Renal pelvis (tissue), 1 donor: ENCODE measurements at regions not wholly inside any gene's neighbourhood (a gene's known extent, or its start where the extent isn't known, plus 50 kb on each side); places are given as distances from the start of the nearest gene placed in this dataset.
A peak's percentile ranks its signal among the peaks of the same experiment; 100 is the strongest.
"Not testable (repeated sequence)": the region's sequence is repeated elsewhere in the genome, so short reads cannot be mapped to it uniquely, and the experiment has no call there.

Experiments used
- DNase-seq: peaks from one replicate; pipeline ENCODE4 v3.0.0-alpha.2; 2013

GRCh38 chr17:63019138-63019873, 53.3 kb downstream of the TANC2 start:
- DNase-seq: no peak

- DNase-seq: no peak
Observed at GRCh38 chr17:63022567-63022966, 56.5 kb downstream of the TANC2 start.

GRCh38 chr17:63023049-63023448, 57.0 kb downstream of the TANC2 start:
- DNase-seq: no peak

- no peak for DNase-seq
Observed at GRCh38 chr17:63024201-63024600, 58.2 kb downstream of the TANC2 start.

- no peak for DNase-seq
Observed at GRCh38 chr17:63024716-63025115, 58.7 kb downstream of the TANC2 start.

GRCh38 chr17:63025637-63026036, 59.6 kb downstream of the TANC2 start:
- not testable (repeated sequence) for DNase-seq

- no peak for DNase-seq
Observed at GRCh38 chr17:63029541-63029940, 63.5 kb downstream of the TANC2 start.

GRCh38 chr17:63032142-63032541, 66.1 kb downstream of the TANC2 start:
- DNase-seq: no peak

- DNase-seq: no peak
Observed at GRCh38 chr17:63033142-63033541, 67.1 kb downstream of the TANC2 start.

- no peak for DNase-seq
Observed at GRCh38 chr17:63035271-63035670, 69.2 kb downstream of the TANC2 start.

- no peak for DNase-seq
Observed at GRCh38 chr17:63035695-63036094, 69.7 kb downstream of the TANC2 start.

- DNase-seq: peak; percentile 7
Observed at GRCh38 chr17:63039342-63039741, 73.3 kb downstream of the TANC2 start.

- no peak for DNase-seq
Observed at GRCh38 chr17:63039899-63040602, 74.0 kb downstream of the TANC2 start.

GRCh38 chr17:63040816-63041215, 74.8 kb downstream of the TANC2 start:
- DNase-seq: no peak

GRCh38 chr17:63041251-63041650, 75.2 kb downstream of the TANC2 start:
- no peak for DNase-seq

GRCh38 chr17:63041722-63042121, 75.7 kb downstream of the TANC2 start:
- no peak for DNase-seq

- no peak for DNase-seq
Observed at GRCh38 chr17:63042256-63042812, 76.3 kb downstream of the TANC2 start.

- DNase-seq: not testable (repeated sequence)
Observed at GRCh38 chr17:63057560-63057959, 91.5 kb downstream of the TANC2 start.

- no peak for DNase-seq
Observed at GRCh38 chr17:63066158-63066813, 100.3 kb downstream of the TANC2 start.

GRCh38 chr17:63069245-63069644, 103.2 kb downstream of the TANC2 start:
- no peak for DNase-seq

- no peak for DNase-seq
Observed at GRCh38 chr17:63070031-63070430, 104.0 kb downstream of the TANC2 start.

GRCh38 chr17:63071797-63072196, 105.8 kb downstream of the TANC2 start:
- DNase-seq: no peak

- DNase-seq: no peak
Observed at GRCh38 chr17:63075969-63076368, 109.9 kb downstream of the TANC2 start.
